K562 (cell line): ENCODE measurements at regions not wholly inside any gene's neighbourhood (a gene's known extent, or its start where the extent isn't known, plus 50 kb on each side); places are given as distances from the start of the nearest gene placed in this dataset.
A peak's percentile ranks its signal among the peaks of the same experiment; 100 is the strongest.

Source experiments
- ATAC-seq: fragments of 200-7000 bp; cut with Tn5 transposase; 3 replicates; pipeline ENCODE4 v1.9.1; 2020; ENCODE audit warnings: moderate library complexity
- BruUV-seq: library from RNA; stranded (reverse); fragments of 400-500 nt; replicated peaks from 2 replicates; lab custom pipeline; 2021; lab: Mats Ljungman, UMichigan
- CTCF ChIA-PET: fragments of 300-600 bp; formaldehyde crosslinking; extraction: SDS; loops from one replicate; lab custom pipeline; 2021; ENCODE audit warnings: low intra/inter-chr PET ratio; lab: Yijun Ruan, JAX
- POLR2A ChIA-PET: fragments of 300-600, 350-650 bp; sonication (Branson Sonifier 250); formaldehyde crosslinking; extraction: SDS; loops from one replicate; lab custom pipeline; 2021; ENCODE audit warnings: antibody characterized with exemption, inconsistent platforms; lab: Yijun Ruan, JAX
- DNase-seq, 4 experiments: peaks; one replicate each; pipeline versions ENCODE4 v3.0.0 to v3.0.0-alpha.2; 2011 to 2018; ENCODE audit warnings: low spot score in 3 of 4, mixed read lengths in 3 of 4; ENCODE audit errors: extremely low read depth in 1 of 4
- FAIRE-seq: peaks from 2 replicates; lab custom pipeline; 2011; peaks lifted over from hg19 to GRCh38; lab: Jason Lieb, UNC
- H2AFZ ChIP-seq: 2 replicates; pipeline ENCODE4 v1.6.0; 2011; ENCODE audit warnings: low read depth, low read length, control low read depth, inconsistent platforms
- H3K27ac ChIP-seq: fragments of 200-600 bp; 3 replicates; pipeline ENCODE4 v1.8.0; 2011; ENCODE audit warnings: low read depth, mild to moderate bottlenecking, control low read depth, inconsistent platforms, low read length, moderate library complexity, mixed read lengths; ENCODE audit errors: extremely low read depth
- H3K27me3 ChIP-seq, 2 experiments: fragments of 300-600 bp in 1 of 2; 2 replicates in 1 of 2; 3 replicates in 1 of 2; pipeline versions ENCODE4 v1.6.0 to v1.8.0; 2011; ENCODE audit warnings: inconsistent platforms in 2 of 2, low read length in 2 of 2, mild to moderate bottlenecking in 1 of 2, mixed read lengths in 1 of 2, moderate library complexity in 1 of 2; ENCODE audit not compliant: control insufficient read depth in 2 of 2, insufficient read depth in 2 of 2
- H3K36me3 ChIP-seq: fragments of 300-600 bp; 3 replicates; pipeline ENCODE4 v1.8.0; 2011; ENCODE audit warnings: mild to moderate bottlenecking, low read length, inconsistent platforms; ENCODE audit not compliant: control insufficient read depth, insufficient read depth
- H3K4me1 ChIP-seq, 2 experiments: fragments of 200-600 bp in 1 of 2; replicated peaks in 1 of 2; 2 replicates in 1 of 2; 3 replicates in 1 of 2; pipeline versions ENCODE4 v1.5.1 to v1.8.0; 2011; ENCODE audit warnings: inconsistent platforms in 2 of 2, low read length in 2 of 2, mild to moderate bottlenecking in 1 of 2, mixed read lengths in 1 of 2, moderate library complexity in 1 of 2; ENCODE audit not compliant: control insufficient read depth in 2 of 2, insufficient read depth in 2 of 2
- H3K4me2 ChIP-seq: 2 replicates; pipeline ENCODE4 v1.6.1; 2011; ENCODE audit warnings: low read length, control low read depth, inconsistent platforms, mixed read lengths; ENCODE audit not compliant: insufficient read depth
- H3K4me3 ChIP-seq: fragments of 200-600 bp; sonication (generic), shearing (Covaris generic); 2 replicates; pipeline ENCODE4 v1.5.1; 2016; ENCODE audit warnings: control low read depth, inconsistent platforms
- H3K79me2 ChIP-seq: fragments of 200-600 bp; 3 replicates; pipeline ENCODE4 v1.8.0; 2011; ENCODE audit warnings: low read length, inconsistent platforms; ENCODE audit not compliant: control insufficient read depth, insufficient read depth
- H3K9ac ChIP-seq, 2 experiments: 2 replicates each; pipeline versions ENCODE4 v1.6.0 to v1.6.1; 2011; ENCODE audit warnings: low read depth in 2 of 2, low read length in 2 of 2, control low read depth in 1 of 2, inconsistent platforms in 1 of 2, mild to moderate bottlenecking in 1 of 2, mixed read lengths in 1 of 2; ENCODE audit not compliant: insufficient read depth in 1 of 2
- H3K9me1 ChIP-seq: one replicate; pipeline ENCODE4 v1.6.0; 2011; ENCODE audit warnings: inconsistent platforms, mild to moderate bottlenecking, low read length, moderate library complexity; ENCODE audit not compliant: control insufficient read depth, insufficient read depth
- H3K9me3 ChIP-seq: replicated peaks from 2 replicates; pipeline ENCODE4 v1.5.1; 2011; ENCODE audit warnings: low read depth, low read length, inconsistent platforms; ENCODE audit not compliant: control insufficient read depth, insufficient read depth
- H4K20me1 ChIP-seq: replicated peaks from 2 replicates; pipeline ENCODE4 v1.6.1; 2011; ENCODE audit warnings: low read length, inconsistent platforms, mixed read lengths; ENCODE audit not compliant: control insufficient read depth, insufficient read depth
- CBX2 ChIP-seq: fragments of 200-600 bp; sonication (generic); IDR thresholded peaks from one replicate; pipeline ENCODE4 v1.6.1; 2012; ENCODE audit warnings: mild to moderate bottlenecking, low read length, inconsistent platforms; ENCODE audit not compliant: insufficient read depth, poor library complexity, severe bottlenecking
- E2F6 ChIP-seq, 2 experiments: IDR thresholded peaks; 2 replicates each; pipeline ENCODE4 v1.6.1; 2011; ENCODE audit warnings: borderline replicate concordance in 1 of 2, control low read depth in 1 of 2, low read depth in 1 of 2, low read length in 1 of 2, mild to moderate bottlenecking in 1 of 2, mixed read lengths in 1 of 2, moderate library complexity in 1 of 2; ENCODE audit not compliant: insufficient read depth in 1 of 2, insufficient read length in 1 of 2, poor library complexity in 1 of 2, severe bottlenecking in 1 of 2; ENCODE audit errors: extremely low read depth in 1 of 2
- HDAC6 ChIP-seq: IDR thresholded peaks from 2 replicates; pipeline ENCODE4 v1.6.1; 2012; ENCODE audit warnings: low read depth, mild to moderate bottlenecking, control low read depth, inconsistent platforms, low read length, moderate library complexity
- PCBP2 ChIP-seq: fragments of 200-400 bp; formaldehyde crosslinking; IDR thresholded peaks from 2 replicates; pipeline ENCODE4 v1.6.1; 2018; ENCODE audit warnings: low read length, low read depth, mild to moderate bottlenecking, moderate library complexity; ENCODE audit not compliant: poor library complexity, severe bottlenecking
- PML ChIP-seq: IDR thresholded peaks from 2 replicates; pipeline ENCODE4 v1.6.1; 2012; ENCODE audit warnings: low read length, inconsistent platforms
- POU5F1 ChIP-seq: fragments of 150-350 bp; IDR thresholded peaks from 2 replicates; pipeline ENCODE4 v1.6.1; 2014; ENCODE audit warnings: borderline replicate concordance, low read length, low read depth, mild to moderate bottlenecking; ENCODE audit not compliant: partially characterized antibody
- VEZF1 ChIP-seq: fragments of 200-800 bp; sonication (Bioruptor generic); IDR thresholded peaks from 2 replicates; pipeline ENCODE4 v1.6.1; 2017; ENCODE audit warnings: missing genetic modification characterization, missing compliant biosample characterization
- ZKSCAN3 ChIP-seq: fragments of 250-450 bp; sonication (Bioruptor Pico); IDR thresholded peaks from 2 replicates; pipeline ENCODE4 v1.4.0; 2020
- WGBS: fragments of 100-300 bp; shearing (Covaris generic); methylation state at CpG from one replicate; pipeline ENCODE4 v1.1.6; 2016; ENCODE audit warnings: low coverage, mixed read lengths; ENCODE audit not compliant: insufficient coverage; ENCODE audit errors: missing lambda C conversion rate; 5-methylcytosine and 5-hydroxymethylcytosine counted together
- in situ Hi-C: fragments of 300-500 bp; cut with MboI; formaldehyde crosslinking; loops from 4 replicates; pipeline ENCODE4 v1.15.0; 2018; ENCODE audit warnings: inconsistent platforms, mixed read lengths
- intact Hi-C: fragments of 100-400 bp; cut with micrococcal nuclease; formaldehyde crosslinking; loops from 2 replicates; pipeline ENCODE4 v1.14.2; 2022

- H3K9me3 ChIP-seq: no peaks in the 10 kb centered on the region
- intact Hi-C loops: no loop called here
- no peak overlapping the region for H3K4me3 ChIP-seq
- no peak overlapping the region for H3K27ac ChIP-seq
- H2AFZ ChIP-seq: no peak overlapping the region
- no peaks in the 10 kb centered on the region for H3K27me3 ChIP-seq
- H3K79me2 ChIP-seq: no peaks in the 10 kb centered on the region
- no peaks in the 10 kb centered on the region for H3K4me1 ChIP-seq
- TF ChIP-seq ZKSCAN3 (no peak), E2F6 (IDR thresholded peaks at IDR 0.05; ENCODE audit: borderline replicate concordance in 1 of 2, extremely low read depth in 1 of 2, insufficient read depth in 1 of 2, insufficient read length in 1 of 2, low read depth in 1 of 2, low read length in 1 of 2, poor library complexity in 1 of 2, severe bottlenecking in 1 of 2) (no peak), HDAC6 (no peak), CBX2 (no peak), POU5F1 (no peak), PCBP2 (no peak), PML (0 out of 2 replicates have a peak, but pooled peaks have one; percentile 22), VEZF1 (CRISPR knock-in tag) (no peak)
- in situ Hi-C loops: no loop called here
- H4K20me1 ChIP-seq: no peaks in the 10 kb centered on the region
- no peak overlapping the region for H3K9ac ChIP-seq
- H3K9me1 ChIP-seq: no peaks in the 10 kb centered on the region
- H3K4me2 ChIP-seq: no peak overlapping the region
- 83% methylated on average over 1 of the region's 1 CpG for WGBS
- BruUV-seq: no TSS peak
- ATAC-seq: no peak
- ChIA-PET CTCF (no interaction called here), POLR2A (interaction anchor here (0.9 to 2.0 kb wide), 5 partner anchors 9 to 16 kb away, joined by 3 to 8 read pairs (median 3); a partner anchor contains a TSS)
- FAIRE-seq: no peak
- DNase-seq: no peak
- peaks cover 41% of the 10 kb centered on the region for H3K36me3 ChIP-seq
Observed at GRCh38 chr6:27854421-27854820, 57.8 kb downstream of the OR2B2 start.
